Activated CD8-positive, alpha-beta T cell treated with anti-CD3 and anti-CD28 coated beads for 36 hours (primary cell): ENCODE measurements at regions not wholly inside any gene's neighbourhood (a gene's known extent, or its start where the extent isn't known, plus 50 kb on each side); places are given as distances from the start of the nearest gene placed in this dataset.

Source experiments
- ATAC-seq: fragments of 200-7000 bp; cut with Tn5 transposase; one replicate; pipeline ENCODE4 v1.10.0; 2021; ENCODE audit warnings: mild to moderate bottlenecking, moderate library complexity
- CTCF ChIA-PET: fragments of 350-600 bp; sonication (Branson Sonifier 250); formaldehyde crosslinking; loops from one replicate; lab custom pipeline; 2021; ENCODE audit warnings: antibody characterized with exemption; lab: Charles Lee
- POLR2A ChIA-PET: fragments of 350-600 bp; sonication (Branson Sonifier 250); formaldehyde crosslinking; loops from one replicate; lab custom pipeline; 2021; ENCODE audit warnings: antibody characterized with exemption; lab: Charles Lee
- DNase-seq: peaks from one replicate; pipeline ENCODE4 v3.0.0-alpha.2; 2020
- H3K27ac Mint-ChIP-seq: one replicate; pipeline ENCODE4 v1.8.0; 2021; ENCODE audit warnings: mild to moderate bottlenecking, mixed read lengths
- H3K27me3 Mint-ChIP-seq: one replicate; pipeline ENCODE4 v1.8.0; 2021; ENCODE audit warnings: mixed read lengths
- H3K36me3 Mint-ChIP-seq: one replicate; pipeline ENCODE4 v1.8.0; 2021; ENCODE audit warnings: low read depth, mixed read lengths
- H3K4me1 Mint-ChIP-seq: one replicate; pipeline ENCODE4 v1.8.0; 2021; ENCODE audit warnings: low read depth, mixed read lengths
- H3K4me3 Mint-ChIP-seq: one replicate; pipeline ENCODE4 v1.8.0; 2021; ENCODE audit warnings: mild to moderate bottlenecking, moderate library complexity, mixed read lengths
- H3K9me3 Mint-ChIP-seq: one replicate; pipeline ENCODE4 v1.8.0; 2021; ENCODE audit warnings: mixed read lengths
- CTCF ChIP-seq: fragments of 200-600 bp; IDR thresholded peaks from one replicate; pipeline ENCODE4 v1.8.0; 2022; ENCODE audit warnings: antibody characterized with exemption, mild to moderate bottlenecking
- intact Hi-C: fragments of 100-400 bp; cut with micrococcal nuclease; formaldehyde crosslinking; loops from one replicate; pipeline ENCODE4 v1.10.0; 2022

DNA sequence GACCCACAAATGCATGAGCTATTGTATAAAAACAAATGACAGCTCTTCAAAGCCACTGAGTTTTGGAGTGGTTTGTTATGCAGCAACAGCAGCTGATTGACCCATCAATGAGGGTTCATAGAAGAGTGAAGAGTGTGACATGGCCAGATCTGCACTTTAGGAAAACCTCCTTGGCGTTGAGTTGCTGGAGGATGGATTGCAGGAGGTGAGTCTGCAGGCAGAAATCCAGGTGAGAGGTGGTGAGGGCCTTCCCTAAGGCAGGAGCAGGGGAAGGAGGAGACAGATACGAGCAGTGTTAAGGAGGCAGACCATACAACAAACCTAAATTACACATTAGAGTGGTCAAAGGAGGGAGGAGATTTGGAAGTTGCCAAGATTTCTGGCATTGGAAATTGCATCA lies 169.3 kb upstream of the CSF3R start:
- H3K27me3 Mint-ChIP-seq: peaks cover 33% of the 10 kb centered on the region
- H3K36me3 Mint-ChIP-seq: no peaks in the 10 kb centered on the region
- no peak overlapping the region for H3K27ac Mint-ChIP-seq
- intact Hi-C loops: no loop called here
- DNase-seq: no peak
- no peaks in the 10 kb centered on the region for H3K9me3 Mint-ChIP-seq
- H3K4me1 Mint-ChIP-seq: no peaks in the 10 kb centered on the region
- CTCF ChIA-PET: interaction anchor here (1.1 to 1.7 kb wide), 4 partner anchors 9 to 76 kb away, joined by 3 to 7 read pairs (median 4); no protein-coding TSS in a partner anchor
- no peak overlapping the region for H3K4me3 Mint-ChIP-seq
- POLR2A ChIA-PET: no interaction called here
- ATAC-seq: no peak
- TF ChIP-seq CTCF: no peak

GRCh38 chr1:36651176-36651910 lies 168.6 kb upstream of the CSF3R start:
- H3K27me3 Mint-ChIP-seq: peaks cover 33% of the 10 kb centered on the region
- no peak overlapping the region for H3K27ac Mint-ChIP-seq
- CTCF ChIA-PET: interaction anchor here (0.8 to 1.7 kb wide), 7 partner anchors 9 to 109 kb away, joined by 3 to 7 read pairs (median 4); no protein-coding TSS in a partner anchor

GRCh38 chr1:36650200-36651065 lies 167.7 kb upstream of the CSF3R start:
- TF ChIP-seq CTCF: peak; percentile 75
- Mint-ChIP-seq H3K4me3 (no peak overlapping the region), H3K27me3 (peaks cover 33% of the 10 kb centered on the region), H3K27ac (no peak overlapping the region), H3K4me1 (no peaks in the 10 kb centered on the region), H3K36me3 (no peaks in the 10 kb centered on the region), H3K9me3 (no peaks in the 10 kb centered on the region)
- POLR2A ChIA-PET: interaction anchor here (0.6 kb wide), 1 partner anchor 505 kb away, joined by 3 read pairs; no protein-coding TSS in a partner anchor
- ATAC-seq (peak; percentile 84), DNase-seq (peak; percentile 81)
- CTCF ChIA-PET: interaction anchor here (0.9 to 1.7 kb wide), 13 partner anchors 8 to 75 kb away, joined by 3 to 7 read pairs (median 4); no protein-coding TSS in a partner anchor
- intact Hi-C loops: no loop called here

More at GRCh38 chr1:36651176-36651910, 168.6 kb upstream of the CSF3R start:
- H3K4me3 Mint-ChIP-seq: no peak overlapping the region
- TF ChIP-seq CTCF: no peak
- intact Hi-C loops: no loop called here
- H3K36me3 Mint-ChIP-seq: no peaks in the 10 kb centered on the region
- DNase-seq (no peak), ATAC-seq (no peak)
- POLR2A ChIA-PET: interaction anchor here (0.6 kb wide), 1 partner anchor 506 kb away, joined by 3 read pairs; no protein-coding TSS in a partner anchor
- no peaks in the 10 kb centered on the region for H3K9me3 Mint-ChIP-seq
- H3K4me1 Mint-ChIP-seq: no peaks in the 10 kb centered on the region

DNA sequence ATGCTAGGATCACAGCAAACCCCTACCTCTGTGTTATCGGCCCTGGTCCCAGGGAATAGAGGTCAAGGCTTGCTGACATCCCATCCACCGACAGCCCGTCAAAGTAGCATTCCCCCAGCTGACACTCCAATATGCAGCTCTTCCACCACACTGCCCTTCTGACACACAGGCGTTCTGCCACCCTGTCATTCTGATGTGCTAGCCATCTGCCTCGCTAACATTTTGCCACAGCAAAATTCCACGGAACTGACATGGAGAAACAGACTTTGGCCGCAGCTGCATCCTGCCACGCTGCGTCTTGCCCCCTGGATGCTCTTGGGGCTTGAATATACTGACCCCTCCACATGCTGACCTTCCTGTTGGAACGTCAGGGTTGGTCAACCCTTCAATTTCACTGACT lies 163.2 kb upstream of the CSF3R start:
- ATAC-seq: no peak
- DNase-seq: no peak
- ChIA-PET POLR2A (interaction anchor here (0.6 kb wide), 1 partner anchor 18 kb away, joined by 4 read pairs; no protein-coding TSS in a partner anchor), CTCF (no interaction called here)
- H3K4me1 Mint-ChIP-seq: no peaks in the 10 kb centered on the region
- H3K27ac Mint-ChIP-seq: no peak overlapping the region
- H3K9me3 Mint-ChIP-seq: no peaks in the 10 kb centered on the region
- TF ChIP-seq CTCF: no peak
- intact Hi-C loops: no loop called here
- peaks cover 17% of the 10 kb centered on the region for H3K27me3 Mint-ChIP-seq
- no peak overlapping the region for H3K4me3 Mint-ChIP-seq
- no peaks in the 10 kb centered on the region for H3K36me3 Mint-ChIP-seq
